ENCODE measurements at regions not wholly inside any gene's neighbourhood (a gene's known extent, or its start where the extent isn't known, plus 50 kb on each side); places are given as distances from the start of the nearest gene placed in this dataset.

GRCh38 chr7:131688738-131689661, 132.6 kb upstream of the PODXL start:
- Histone ChIP-seq H3K27me3 (ENCODE audit: insufficient read depth, low read depth) (peaks cover 95% of the 10 kb centered on the region), H3K27ac (no peak overlapping the region), H3K9me2 (ENCODE audit: insufficient read depth) (no peaks in the 10 kb centered on the region), H3F3A (ENCODE audit: insufficient read depth, low read depth) (no peaks in the 10 kb centered on the region), H3K4me3 (no peak overlapping the region), H3K36me3 (ENCODE audit: low read depth) (no peaks in the 10 kb centered on the region), H3K79me2 (ENCODE audit: low read depth) (no peaks in the 10 kb centered on the region), H3K9me3 (ENCODE audit: insufficient read depth, low read depth) (no peaks in the 10 kb centered on the region), H4K20me1 (ENCODE audit: insufficient read depth) (no peaks in the 10 kb centered on the region), H3K4me1 (replicated peaks; ENCODE audit: insufficient read depth) (no peaks in the 10 kb centered on the region), H2AFZ (no peak overlapping the region), H3K4me2 (no peak overlapping the region)
- TF ChIP-seq CTCF (conservative IDR thresholded peaks at IDR 0.05) (peak; percentile 98), EZH2 (IDR thresholded peaks at IDR 0.05; ENCODE audit: low read depth) (no peak)
- intact Hi-C loops (cut with micrococcal nuclease; ENCODE audit: unreplicated experiment), result loop anchor here (1.0 kb wide), 1 partner anchor 891 kb away; no protein-coding TSS in a partner anchor
- DNase-seq, result peak; percentile 43 to 70
- CTCF ChIA-PET, result interaction anchor here (0.5 to 1.5 kb wide), 6 partner anchors 35 to 1655 kb away, joined by 3 to 11 read pairs (median 4); no protein-coding TSS in a partner anchor
- POLR2A ChIA-PET (ENCODE audit: unreplicated experiment), result interaction anchor here (0.6 kb wide), 2 partner anchors 475 to 1823 kb away, joined by 3 to 4 read pairs; no protein-coding TSS in a partner anchor
- BruUV-seq (replicated peaks), result no TSS peak

DNA sequence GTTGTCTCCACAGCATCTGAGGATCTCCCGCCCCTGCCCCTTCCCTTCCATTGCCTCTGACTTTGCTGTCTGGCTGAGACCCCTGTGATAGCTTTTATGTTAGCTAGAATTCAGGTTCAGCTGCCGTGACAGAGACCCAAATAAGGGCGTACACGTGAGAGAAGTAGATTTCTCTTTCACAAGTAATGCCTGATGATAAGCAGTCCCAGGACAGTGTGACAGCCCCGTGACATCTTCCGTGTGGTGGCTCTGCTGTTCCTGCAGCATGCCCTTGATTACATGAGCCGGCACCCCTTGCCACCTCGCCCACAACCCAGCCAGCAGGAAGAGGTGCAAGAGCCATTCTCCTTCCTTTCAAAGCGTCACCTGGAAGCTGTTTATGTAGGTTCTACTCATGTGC, 130.9 kb upstream of the PODXL start:
- Histone ChIP-seq H3K4me3 (no peak overlapping the region), H3K4me1 (replicated peaks; ENCODE audit: insufficient read depth) (no peaks in the 10 kb centered on the region), H4K20me1 (ENCODE audit: insufficient read depth) (no peaks in the 10 kb centered on the region), H3K4me2 (no peak overlapping the region), H2AFZ (no peak overlapping the region), H3F3A (ENCODE audit: insufficient read depth, low read depth) (no peaks in the 10 kb centered on the region), H3K79me2 (ENCODE audit: low read depth) (no peaks in the 10 kb centered on the region), H3K9me3 (ENCODE audit: insufficient read depth, low read depth) (no peaks in the 10 kb centered on the region), H3K36me3 (ENCODE audit: low read depth) (no peaks in the 10 kb centered on the region), H3K27me3 (ENCODE audit: insufficient read depth, low read depth) (peaks cover 92% of the 10 kb centered on the region), H3K27ac (no peak overlapping the region), H3K9me2 (ENCODE audit: insufficient read depth) (no peaks in the 10 kb centered on the region)
- DNase-seq, result no peak
- intact Hi-C loops (cut with micrococcal nuclease; ENCODE audit: unreplicated experiment), result no loop called here
- ChIA-PET CTCF (interaction anchor here (0.6 kb wide), 1 partner anchor 39 kb away, joined by 8 read pairs; no protein-coding TSS in a partner anchor), POLR2A (ENCODE audit: unreplicated experiment) (no interaction called here)
- BruUV-seq (replicated peaks), result no TSS peak
- TF ChIP-seq EZH2 (IDR thresholded peaks at IDR 0.05; ENCODE audit: low read depth) (no peak), CTCF (conservative IDR thresholded peaks at IDR 0.05) (no peak)

DNA sequence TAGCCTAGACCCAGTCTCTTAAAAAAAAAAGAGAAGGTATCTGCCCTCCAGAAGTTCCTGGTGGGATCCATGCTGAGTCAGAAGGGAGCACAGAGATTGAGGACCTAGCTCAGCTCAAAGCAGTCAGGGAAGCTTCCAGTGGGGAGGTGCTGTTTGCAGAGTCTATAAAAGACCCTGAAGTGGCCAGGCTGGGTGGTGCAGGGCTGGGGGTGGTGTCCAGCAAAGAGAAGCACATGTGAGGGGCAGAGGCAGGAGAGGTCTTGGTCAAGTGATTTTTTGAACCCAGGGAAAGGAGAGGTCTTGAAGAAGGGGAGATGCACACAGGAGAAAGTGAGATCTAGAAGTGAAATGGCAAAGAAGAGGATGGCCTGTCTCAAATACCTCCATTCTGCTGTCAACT, 130.4 kb upstream of the PODXL start:
- ChIA-PET POLR2A (ENCODE audit: unreplicated experiment) (no interaction called here), CTCF (no interaction called here)
- H2AFZ ChIP-seq, result no peak overlapping the region
- H4K20me1 ChIP-seq (ENCODE audit: insufficient read depth), result no peaks in the 10 kb centered on the region
- H3K4me3 ChIP-seq, result no peak overlapping the region
- TF ChIP-seq EZH2 (IDR thresholded peaks at IDR 0.05; ENCODE audit: low read depth) (no peak), CTCF (conservative IDR thresholded peaks at IDR 0.05) (no peak)
- H3K79me2 ChIP-seq (ENCODE audit: low read depth), result no peaks in the 10 kb centered on the region
- BruUV-seq (replicated peaks), result no TSS peak
- H3K4me1 ChIP-seq (replicated peaks; ENCODE audit: insufficient read depth), result no peaks in the 10 kb centered on the region
- H3K9me2 ChIP-seq (ENCODE audit: insufficient read depth), result no peaks in the 10 kb centered on the region
- intact Hi-C loops (cut with micrococcal nuclease; ENCODE audit: unreplicated experiment), result no loop called here
- no peaks in the 10 kb centered on the region for H3F3A ChIP-seq (ENCODE audit: insufficient read depth, low read depth)
- H3K4me2 ChIP-seq, result no peak overlapping the region
- no peak overlapping the region for H3K27ac ChIP-seq
- H3K36me3 ChIP-seq (ENCODE audit: low read depth), result no peaks in the 10 kb centered on the region
- peaks cover 92% of the 10 kb centered on the region for H3K27me3 ChIP-seq (ENCODE audit: insufficient read depth, low read depth)
- H3K9me3 ChIP-seq (ENCODE audit: insufficient read depth, low read depth), result no peaks in the 10 kb centered on the region
- no peak for DNase-seq
